ENCODE measurements at regions not wholly inside any gene's neighbourhood (a gene's known extent, or its start where the extent isn't known, plus 50 kb on each side); places are given as distances from the start of the nearest gene placed in this dataset.

DNA sequence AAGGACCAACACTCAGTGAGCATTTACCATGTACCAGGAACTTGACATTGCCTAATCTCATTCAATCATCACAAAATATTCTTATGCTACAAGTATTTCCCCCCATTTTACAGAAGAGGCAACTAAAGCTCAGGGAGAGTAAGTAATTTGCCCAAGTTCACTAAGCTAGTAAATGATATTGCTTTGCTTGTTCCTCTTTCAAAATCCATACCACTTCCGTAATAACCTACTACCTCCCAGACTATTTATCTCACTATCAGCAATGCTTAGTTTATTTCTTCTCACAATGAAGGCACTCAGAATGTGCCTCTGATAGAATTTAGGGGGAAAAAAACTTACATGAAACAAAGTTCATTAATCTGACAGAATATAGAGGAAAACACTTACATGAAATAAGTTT lies 1070.9 kb upstream of the FANCL start:
- Histone ChIP-seq H3K4me2 (ENCODE audit: insufficient read depth in 1 of 2, low read depth in 2 of 2, low read length in 2 of 2) (no peak overlapping the region), H2AFZ (ENCODE audit: low read length) (no peak overlapping the region), H2BK12ac (ENCODE audit: low read depth, low read length) (no peak overlapping the region), H3K4ac (replicated peaks; ENCODE audit: insufficient read length, low read depth, low read length) (no peak overlapping the region), H3K18ac (ENCODE audit: extremely low read depth, low read length) (no peak overlapping the region), H4K20me1 (replicated peaks in 1 of 2; ENCODE audit: control insufficient read depth in 1 of 2, insufficient read depth in 2 of 2, low read length in 2 of 2) (no peaks in the 10 kb centered on the region), H3K14ac (ENCODE audit: insufficient read length) (no peak overlapping the region), H3K27ac (ENCODE audit: low read depth, low read length) (no peak overlapping the region), H2BK5ac (ENCODE audit: low read depth, low read length) (no peak overlapping the region), H3K36me3 (ENCODE audit: control insufficient read depth in 2 of 4, insufficient read depth in 4 of 4, low read length in 3 of 4) (no peaks in the 10 kb centered on the region), H2BK20ac (ENCODE audit: low read length) (no peak overlapping the region), H3K9ac (replicated peaks in 1 of 4; ENCODE audit: extremely low read depth in 1 of 4, low read depth in 3 of 4, low read length in 3 of 4) (no peak overlapping the region), H4K8ac (ENCODE audit: extremely low read depth, insufficient read depth, low read length) (no peak overlapping the region), H3K23me2 (ENCODE audit: low read depth, low read length) (no peaks in the 10 kb centered on the region), H4K91ac (replicated peaks; ENCODE audit: insufficient read length, low read length) (no peak overlapping the region), H3K4me1 (replicated peaks in 1 of 4; ENCODE audit: control insufficient read depth in 3 of 4, insufficient read depth in 4 of 4, low read length in 3 of 4) (peaks cover 0 to 4% (median 0%) of the 10 kb centered on the region in 4 experiments; a peak in 1 of 7 replicates), H2BK15ac (ENCODE audit: low read length) (no peak overlapping the region), H2AK5ac (ENCODE audit: low read depth, low read length) (no peak overlapping the region), H3K23ac (ENCODE audit: insufficient read length) (no peak overlapping the region), H3K79me2 (ENCODE audit: control insufficient read depth in 1 of 2, insufficient read depth in 2 of 2, low read length in 2 of 2) (no peaks in the 10 kb centered on the region), H2BK120ac (replicated peaks; ENCODE audit: low read depth, low read length) (no peak overlapping the region), H3K9me3 (ENCODE audit: insufficient read depth in 2 of 2, low read depth in 1 of 2, low read length in 1 of 2) (no peaks in the 10 kb centered on the region), H3K56ac (replicated peaks; ENCODE audit: insufficient read length, low read depth, low read length) (no peak overlapping the region), H3K4me3 (ENCODE audit: extremely low read depth in 1 of 4, insufficient read depth in 2 of 4, low read depth in 3 of 4, low read length in 4 of 4) (no peak overlapping the region), H3K79me1 (ENCODE audit: low read depth, low read length) (no peaks in the 10 kb centered on the region), H4K5ac (ENCODE audit: insufficient read length, low read depth, low read length) (no peak overlapping the region), H3K27me3 (replicated peaks in 1 of 4; ENCODE audit: control insufficient read depth in 3 of 4, extremely low read depth in 1 of 4, insufficient read depth in 3 of 4, low read length in 3 of 4) (no peaks in the 10 kb centered on the region; a peak in 1 of 7 replicates)
- POLR2A ChIA-PET (ENCODE audit: partially characterized antibody) = no interaction called here
- CTCF ChIA-PET (ENCODE audit: partially characterized antibody) = interaction anchor here (0.7 kb wide), 1 partner anchor 1553 kb away, joined by 4 read pairs; no protein-coding TSS in a partner anchor
- WGBS, 2 experiments (ENCODE audit: extremely low coverage in 1 of 2, insufficient coverage in 1 of 2, insufficient read length in 1 of 2, insufficient replicate concordance in 2 of 2, low coverage in 1 of 2, low lambda C conversion rate in 2 of 2, missing lambda C conversion rate in 1 of 2) = 90 to 100% methylated on average over 1 of the region's 1 CpG
- DNase-seq (ENCODE audit: low read depth in 1 of 2, low spot score in 2 of 2) (no peak), FAIRE-seq (no peak)
- TF ChIP-seq GTF2F1 (IDR thresholded peaks at IDR 0.05; ENCODE audit: borderline replicate concordance, low read depth, low read length) (no peak), CBX8 (IDR thresholded peaks at IDR 0.05; ENCODE audit: borderline replicate concordance, low read depth, low read length) (no peak), ASH2L (IDR thresholded peaks at IDR 0.05; ENCODE audit: low read length) (no peak), RNF2 (IDR thresholded peaks at IDR 0.05; ENCODE audit: borderline replicate concordance, low read depth, low read length, missing control alignments, poor library complexity, severe bottlenecking) (no peak), KDM1A (IDR thresholded peaks at IDR 0.05; ENCODE audit: borderline replicate concordance, low read length) (no peak), GABPA (IDR thresholded peaks at IDR 0.05; ENCODE audit: borderline replicate concordance, insufficient read depth, low read length) (no peak), SIN3A (conservative IDR thresholded peaks at IDR 0.05 in 1 of 2, IDR thresholded peaks at IDR 0.05 in 1 of 2; ENCODE audit: low read depth in 1 of 2, low read length in 2 of 2) (no peak), RXRA (IDR thresholded peaks at IDR 0.05; ENCODE audit: insufficient read depth, low read depth, low read length) (no peak)
